HEK293 (cell line): ENCODE measurements at regions not wholly inside any gene's neighbourhood (a gene's known extent, or its start where the extent isn't known, plus 50 kb on each side); places are given as distances from the start of the nearest gene placed in this dataset.

Experiments
- BCL11A ChIP-seq: fragments of 450-650 bp; formaldehyde crosslinking; IDR thresholded peaks from 2 replicates; pipeline ENCODE4 v1.5.1; 2016; ENCODE audit warnings: low read depth, missing biosample characterization, missing genetic modification characterization
- CTCF ChIP-seq: fragments of 450-650 bp; formaldehyde crosslinking; IDR thresholded peaks from 2 replicates; pipeline ENCODE4 v1.5.1; 2016; ENCODE audit warnings: missing biosample characterization, missing genetic modification characterization
- HOXA7 ChIP-seq: sonication (generic); formaldehyde crosslinking; IDR thresholded peaks from 2 replicates; pipeline ENCODE4 v1.8.1; 2022; ENCODE audit warnings: missing genetic modification reagents, borderline replicate concordance
- SP2 ChIP-seq: fragments of 450-650 bp; formaldehyde crosslinking; IDR thresholded peaks from 2 replicates; pipeline ENCODE4 v1.5.1; 2016; ENCODE audit warnings: missing biosample characterization, missing genetic modification characterization
- TCF7L2 ChIP-seq: IDR thresholded peaks from 2 replicates; pipeline ENCODE4 v1.6.1; 2011; ENCODE audit warnings: low read depth, mild to moderate bottlenecking, inconsistent platforms, low read length, moderate library complexity, borderline replicate concordance
- YY1 ChIP-seq: fragments of 450-650 bp; formaldehyde crosslinking; IDR thresholded peaks from 2 replicates; pipeline ENCODE4 v1.5.1; 2018; ENCODE audit warnings: missing biosample characterization, missing genetic modification characterization
- ZNF184 ChIP-seq: fragments of 450-650 bp; IDR thresholded peaks from 2 replicates; pipeline ENCODE4 v1.5.1; 2018; ENCODE audit warnings: missing biosample characterization, mild to moderate bottlenecking, missing genetic modification characterization
- ZNF558 ChIP-seq: fragments of 450-650 bp; formaldehyde crosslinking; IDR thresholded peaks from 2 replicates; pipeline ENCODE4 v1.5.1; 2016; ENCODE audit warnings: missing biosample characterization, missing genetic modification characterization
- ZNF747 ChIP-seq: fragments of 450-650 bp; formaldehyde crosslinking; IDR thresholded peaks from 2 replicates; pipeline ENCODE4 v1.5.1; 2016; ENCODE audit warnings: missing biosample characterization, missing genetic modification characterization
- ZNF785 ChIP-seq: fragments of 450-650 bp; formaldehyde crosslinking; IDR thresholded peaks from 2 replicates; pipeline ENCODE4 v1.5.1; 2016; ENCODE audit warnings: missing biosample characterization, missing genetic modification characterization

GRCh38 chr10:44468525-44468924, 83.6 kb upstream of the CXCL12 start:
- no peak for TF ChIP-seq TCF7L2
- TF ChIP-seq YY1 (tag by site-specific recombination), result no peak
- no peak for TF ChIP-seq BCL11A (tag by site-specific recombination)
- TF ChIP-seq ZNF558, result no peak
- no peak for TF ChIP-seq ZNF785 (tag by site-specific recombination)
- TF ChIP-seq CTCF (tag by site-specific recombination), result no peak
- no peak for TF ChIP-seq SP2 (tag by site-specific recombination)
- TF ChIP-seq HOXA7 (CRISPR knock-in tag), result no peak
- TF ChIP-seq ZNF747 (tag by site-specific recombination), result no peak
- TF ChIP-seq ZNF184 (tag by site-specific recombination), result no peak
